ENCODE measurements at regions not wholly inside any gene's neighbourhood (a gene's known extent, or its start where the extent isn't known, plus 50 kb on each side); places are given as distances from the start of the nearest gene placed in this dataset.
"Not testable (repeated sequence)": the region's sequence is repeated elsewhere in the genome, so short reads cannot be mapped to it uniquely, and the experiment has no call there.

GRCh38 chr21:14015841-14016240, 194.9 kb downstream of the LIPI start:
- TF ChIP-seq CTCF, POLR2A (IDR thresholded peaks at IDR 0.05): not testable (repeated sequence)
